Natural killer cell (primary cell): ENCODE measurements at regions not wholly inside any gene's neighbourhood (a gene's known extent, or its start where the extent isn't known, plus 50 kb on each side); places are given as distances from the start of the nearest gene placed in this dataset.
A peak's percentile ranks its signal among the peaks of the same experiment; 100 is the strongest.

Source experiments
- ATAC-seq, 3 donors: fragments of 150-1000 bp in 2 of 3; fragments of 200-7000 bp in 1 of 3; cut with Tn5 transposase; 1 replicate in 1 of 3; 2 replicates in 2 of 3; pipeline ENCODE4 v1.10.0; 2021; ENCODE audit warnings: mild to moderate bottlenecking in 2 of 3, moderate library complexity in 2 of 3
- DNase-seq, 2 donors: peaks; one replicate each; pipeline versions ENCODE4 v3.0.0 to v3.0.0-alpha.2; 2013 to 2021; ENCODE audit warnings: mixed read lengths in 1 of 2
- H3K27ac ChIP-seq: one replicate; pipeline ENCODE4 v1.5.1; 2013; ENCODE audit warnings: mild to moderate bottlenecking, low read length
- H3K27me3 ChIP-seq: one replicate; pipeline ENCODE4 v1.6.1; 2013; ENCODE audit warnings: low read length; ENCODE audit not compliant: control insufficient read depth, insufficient read depth
- H3K36me3 ChIP-seq: one replicate; pipeline ENCODE4 v1.6.1; 2013; ENCODE audit warnings: low read length; ENCODE audit not compliant: control insufficient read depth, insufficient read depth
- H3K4me1 ChIP-seq: one replicate; pipeline ENCODE4 v1.6.1; 2013; ENCODE audit warnings: low read length; ENCODE audit not compliant: control insufficient read depth, insufficient read depth
- H3K4me3 ChIP-seq: one replicate; pipeline ENCODE4 v1.5.1; 2013; ENCODE audit warnings: low read length
- H3K9me3 ChIP-seq: one replicate; pipeline ENCODE4 v1.6.1; 2013; ENCODE audit warnings: low read length; ENCODE audit not compliant: control insufficient read depth, insufficient read depth
- H3K27ac Mint-ChIP-seq, 2 donors: one replicate each; pipeline ENCODE4 v1.8.0; 2022; ENCODE audit warnings: mild to moderate bottlenecking in 2 of 2, mixed read lengths in 2 of 2, moderate library complexity in 1 of 2
- H3K27me3 Mint-ChIP-seq, 2 donors: one replicate each; pipeline ENCODE4 v1.8.0; 2022; ENCODE audit warnings: low read depth in 2 of 2, mixed read lengths in 2 of 2
- H3K36me3 Mint-ChIP-seq: one replicate; pipeline ENCODE4 v1.8.0; 2022; ENCODE audit warnings: mixed read lengths
- H3K4me1 Mint-ChIP-seq, 2 donors: one replicate each; pipeline ENCODE4 v1.8.0; 2022; ENCODE audit warnings: mixed read lengths in 2 of 2
- H3K4me3 Mint-ChIP-seq: one replicate; pipeline ENCODE4 v1.8.0; 2022; ENCODE audit warnings: mild to moderate bottlenecking, moderate library complexity, mixed read lengths
- H3K9me3 Mint-ChIP-seq, 2 donors: one replicate each; pipeline ENCODE4 v1.8.0; 2022; ENCODE audit warnings: mixed read lengths in 2 of 2
- WGBS: methylation state at CpG from one replicate; pipeline ENCODE4 v1.1.7; 2013; ENCODE audit warnings: missing lambda C conversion rate; ENCODE audit not compliant: insufficient coverage; 5-methylcytosine and 5-hydroxymethylcytosine counted together
- intact Hi-C: fragments of 100-400 bp; cut with micrococcal nuclease; formaldehyde crosslinking; loops from one replicate; pipeline ENCODE4 v1.14.2; 2022
- TF ChIP-seq, protein P1 (sequence below): fragments of 200-600 bp; IDR thresholded peaks from one replicate; pipeline ENCODE4 v1.8.0; 2022; ENCODE audit warnings: antibody characterized with exemption

DNA sequence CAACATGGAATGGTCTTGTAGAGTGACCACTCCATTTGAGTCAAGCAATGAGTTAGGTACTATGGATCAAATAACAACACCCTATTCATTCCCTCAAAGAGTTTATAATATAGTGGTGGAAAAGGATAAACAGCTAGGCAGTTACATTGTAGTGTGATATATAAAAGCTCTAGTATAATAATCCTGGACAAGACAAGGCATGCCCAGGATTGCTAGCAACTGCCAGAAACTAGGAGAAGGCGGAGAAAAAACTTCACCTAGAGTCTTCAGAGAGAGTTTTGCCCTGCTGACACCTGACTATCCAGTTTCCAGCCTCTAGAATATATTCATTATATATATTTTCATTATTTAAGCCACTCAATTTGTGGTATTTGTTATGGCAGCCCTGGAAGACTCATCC lies 530.6 kb downstream of the KLF12 start:
- H3K9me3 ChIP-seq = no peaks in the 10 kb centered on the region
- no peaks in the 10 kb centered on the region for H3K27me3 ChIP-seq
- no peak overlapping the region for H3K27ac Mint-ChIP-seq
- H3K9me3 Mint-ChIP-seq = peaks cover 0 to 5% of the 10 kb centered on the region in 2 donors
- TF ChIP-seq, protein P1, sequence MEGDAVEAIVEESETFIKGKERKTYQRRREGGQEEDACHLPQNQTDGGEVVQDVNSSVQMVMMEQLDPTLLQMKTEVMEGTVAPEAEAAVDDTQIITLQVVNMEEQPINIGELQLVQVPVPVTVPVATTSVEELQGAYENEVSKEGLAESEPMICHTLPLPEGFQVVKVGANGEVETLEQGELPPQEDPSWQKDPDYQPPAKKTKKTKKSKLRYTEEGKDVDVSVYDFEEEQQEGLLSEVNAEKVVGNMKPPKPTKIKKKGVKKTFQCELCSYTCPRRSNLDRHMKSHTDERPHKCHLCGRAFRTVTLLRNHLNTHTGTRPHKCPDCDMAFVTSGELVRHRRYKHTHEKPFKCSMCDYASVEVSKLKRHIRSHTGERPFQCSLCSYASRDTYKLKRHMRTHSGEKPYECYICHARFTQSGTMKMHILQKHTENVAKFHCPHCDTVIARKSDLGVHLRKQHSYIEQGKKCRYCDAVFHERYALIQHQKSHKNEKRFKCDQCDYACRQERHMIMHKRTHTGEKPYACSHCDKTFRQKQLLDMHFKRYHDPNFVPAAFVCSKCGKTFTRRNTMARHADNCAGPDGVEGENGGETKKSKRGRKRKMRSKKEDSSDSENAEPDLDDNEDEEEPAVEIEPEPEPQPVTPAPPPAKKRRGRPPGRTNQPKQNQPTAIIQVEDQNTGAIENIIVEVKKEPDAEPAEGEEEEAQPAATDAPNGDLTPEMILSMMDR = no peak
- no peak overlapping the region for H3K4me3 Mint-ChIP-seq
- H3K27ac ChIP-seq = no peak overlapping the region
- DNase-seq (no peak), ATAC-seq (no peak)
- 67% methylated on average over 1 of the region's 1 CpG for WGBS
- H3K36me3 ChIP-seq = no peaks in the 10 kb centered on the region
- no peak overlapping the region for H3K4me3 ChIP-seq
- H3K4me1 ChIP-seq = no peaks in the 10 kb centered on the region
- H3K4me1 Mint-ChIP-seq = no peaks in the 10 kb centered on the region
- intact Hi-C loops = no loop called here
- H3K27me3 Mint-ChIP-seq = peaks cover 0 to 6% of the 10 kb centered on the region in 2 donors
- H3K36me3 Mint-ChIP-seq = no peaks in the 10 kb centered on the region

DNA sequence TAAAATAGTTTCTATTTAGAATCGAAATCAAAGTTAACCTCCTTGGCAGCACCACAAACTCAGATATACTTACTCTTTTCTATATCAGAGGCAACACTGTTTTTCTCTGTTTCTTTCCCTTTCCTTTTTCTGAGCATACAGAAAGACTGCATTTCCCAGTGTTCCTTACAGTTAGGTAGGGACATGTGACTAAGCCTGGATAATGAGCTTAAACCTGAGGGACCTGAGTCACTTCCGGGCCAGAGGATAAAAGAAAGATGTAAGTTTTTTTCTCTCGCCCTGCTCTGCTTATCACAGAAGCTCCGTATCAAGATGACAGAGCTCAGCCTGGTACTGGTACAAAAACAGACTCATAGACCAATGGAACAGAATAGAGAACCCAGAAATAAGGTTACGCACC lies 531.9 kb downstream of the KLF12 start:
- no peak overlapping the region for H3K27ac Mint-ChIP-seq
- peak in 1 of 3 donors; percentile 30 for ATAC-seq
- H3K4me3 Mint-ChIP-seq = no peak overlapping the region

DNA sequence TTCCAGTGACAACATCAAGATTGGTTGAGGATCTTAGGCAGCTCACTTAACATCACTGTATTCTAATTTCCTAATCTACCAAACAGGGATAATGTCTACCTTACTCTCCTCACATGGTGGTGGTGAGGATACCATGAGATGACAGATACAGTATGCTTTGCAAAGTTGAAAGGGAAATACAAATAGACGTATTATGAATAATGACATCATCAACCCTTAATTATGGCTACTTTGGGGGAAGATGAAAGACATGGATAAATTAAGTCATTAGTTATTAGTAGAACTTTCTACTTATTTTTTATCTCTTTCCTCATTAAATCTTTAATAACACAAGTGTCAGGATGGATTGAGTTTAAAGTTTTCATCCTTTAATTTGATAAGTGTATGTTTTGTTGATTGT lies 532.5 kb downstream of the KLF12 start:
- no peaks in the 10 kb centered on the region for H3K4me1 ChIP-seq
- intact Hi-C loops = no loop called here
- H3K27me3 ChIP-seq = no peaks in the 10 kb centered on the region
- Mint-ChIP-seq H3K9me3 (peaks cover 0 to 5% of the 10 kb centered on the region in 2 donors), H3K27ac (no peak overlapping the region), H3K4me3 (no peak overlapping the region), H3K27me3 (peaks cover 0 to 6% of the 10 kb centered on the region in 2 donors), H3K36me3 (no peaks in the 10 kb centered on the region), H3K4me1 (no peaks in the 10 kb centered on the region)
- no CpG with 5 or more reads among the region's 1 CpG for WGBS
- DNase-seq = no peak
- no peak overlapping the region for H3K27ac ChIP-seq
- no peaks in the 10 kb centered on the region for H3K9me3 ChIP-seq
- TF ChIP-seq, protein P1 = no peak
- no peak overlapping the region for H3K4me3 ChIP-seq
- no peaks in the 10 kb centered on the region for H3K36me3 ChIP-seq
- no peak for ATAC-seq

More for the DNA sequence above, 531.9 kb downstream of the KLF12 start:
- H3K4me1 Mint-ChIP-seq = no peaks in the 10 kb centered on the region
- no peak for DNase-seq
- no peaks in the 10 kb centered on the region for H3K4me1 ChIP-seq
- TF ChIP-seq, protein P1 = no peak
- no peaks in the 10 kb centered on the region for H3K36me3 Mint-ChIP-seq
- 86% methylated on average over 5 of the region's 5 CpGs for WGBS
- no peaks in the 10 kb centered on the region for H3K36me3 ChIP-seq
- peaks cover 0 to 5% of the 10 kb centered on the region in 2 donors for H3K9me3 Mint-ChIP-seq
- H3K27ac ChIP-seq = no peak overlapping the region
- peaks cover 0 to 6% of the 10 kb centered on the region in 2 donors for H3K27me3 Mint-ChIP-seq
- no peaks in the 10 kb centered on the region for H3K27me3 ChIP-seq
- no peaks in the 10 kb centered on the region for H3K9me3 ChIP-seq
- H3K4me3 ChIP-seq = no peak overlapping the region
- intact Hi-C loops = no loop called here
